Upper lobe of right lung (tissue), 1 donor: ENCODE measurements at regions not wholly inside any gene's neighbourhood (a gene's known extent, or its start where the extent isn't known, plus 50 kb on each side); places are given as distances from the start of the nearest gene placed in this dataset.
A peak's percentile ranks its signal among the peaks of the same experiment; 100 is the strongest.

Source experiments
- ATAC-seq: fragments of 200-7000 bp; cut with Tn5 transposase; one replicate; pipeline ENCODE4 v1.9.1; 2020; ENCODE audit warnings: mild to moderate bottlenecking, moderate library complexity
- DNase-seq: peaks from one replicate; pipeline ENCODE4 v3.0.0-alpha.2; 2020
- H3K27ac ChIP-seq: fragments of 200-600 bp; one replicate; pipeline ENCODE4 v1.8.0; 2022
- H3K27me3 ChIP-seq: fragments of 200-600 bp; one replicate; pipeline ENCODE4 v1.8.0; 2022; ENCODE audit warnings: mild to moderate bottlenecking
- H3K36me3 ChIP-seq: fragments of 200-600 bp; one replicate; pipeline ENCODE4 v1.8.0; 2022
- H3K4me1 ChIP-seq: fragments of 200-600 bp; one replicate; pipeline ENCODE4 v1.8.0; 2022
- H3K4me3 ChIP-seq: fragments of 200-600 bp; one replicate; pipeline ENCODE4 v1.8.0; 2022; ENCODE audit warnings: mild to moderate bottlenecking
- H3K9me3 ChIP-seq: fragments of 200-600 bp; one replicate; pipeline ENCODE4 v1.8.0; 2022
- intact Hi-C: fragments of 100-400 bp; cut with DNase I; formaldehyde crosslinking; loops from one replicate; pipeline ENCODE4 v1.11.0; 2022
- TF ChIP-seq, protein P1 (sequence below): fragments of 200-600 bp; IDR thresholded peaks from one replicate; pipeline ENCODE4 v1.8.0; 2022; ENCODE audit warnings: antibody characterized with exemption
- donor health status: DM: no; HTN: yes; CAD: no; lungs with severe emphysema.

- DNase-seq (no peak), ATAC-seq (no peak)
- TF ChIP-seq, protein P1, sequence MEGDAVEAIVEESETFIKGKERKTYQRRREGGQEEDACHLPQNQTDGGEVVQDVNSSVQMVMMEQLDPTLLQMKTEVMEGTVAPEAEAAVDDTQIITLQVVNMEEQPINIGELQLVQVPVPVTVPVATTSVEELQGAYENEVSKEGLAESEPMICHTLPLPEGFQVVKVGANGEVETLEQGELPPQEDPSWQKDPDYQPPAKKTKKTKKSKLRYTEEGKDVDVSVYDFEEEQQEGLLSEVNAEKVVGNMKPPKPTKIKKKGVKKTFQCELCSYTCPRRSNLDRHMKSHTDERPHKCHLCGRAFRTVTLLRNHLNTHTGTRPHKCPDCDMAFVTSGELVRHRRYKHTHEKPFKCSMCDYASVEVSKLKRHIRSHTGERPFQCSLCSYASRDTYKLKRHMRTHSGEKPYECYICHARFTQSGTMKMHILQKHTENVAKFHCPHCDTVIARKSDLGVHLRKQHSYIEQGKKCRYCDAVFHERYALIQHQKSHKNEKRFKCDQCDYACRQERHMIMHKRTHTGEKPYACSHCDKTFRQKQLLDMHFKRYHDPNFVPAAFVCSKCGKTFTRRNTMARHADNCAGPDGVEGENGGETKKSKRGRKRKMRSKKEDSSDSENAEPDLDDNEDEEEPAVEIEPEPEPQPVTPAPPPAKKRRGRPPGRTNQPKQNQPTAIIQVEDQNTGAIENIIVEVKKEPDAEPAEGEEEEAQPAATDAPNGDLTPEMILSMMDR: no peak
- intact Hi-C loops: no loop called here
- no peaks in the 10 kb centered on the region for H3K36me3 ChIP-seq
- no peaks in the 10 kb centered on the region for H3K4me1 ChIP-seq
- H3K9me3 ChIP-seq: no peaks in the 10 kb centered on the region
- H3K4me3 ChIP-seq: no peak overlapping the region
- no peak overlapping the region for H3K27ac ChIP-seq
- H3K27me3 ChIP-seq: no peaks in the 10 kb centered on the region
Measured at GRCh38 chr13:86758116-86758515, 913.1 kb upstream of the SLITRK5 start.

GRCh38 chr13:86760620-86761019, 910.6 kb upstream of the SLITRK5 start:
- Histone ChIP-seq H3K36me3 (no peaks in the 10 kb centered on the region), H3K27me3 (no peaks in the 10 kb centered on the region), H3K4me1 (no peaks in the 10 kb centered on the region), H3K9me3 (no peaks in the 10 kb centered on the region), H3K27ac (no peak overlapping the region), H3K4me3 (no peak overlapping the region)
- DNase-seq (no peak), ATAC-seq (no peak)
- TF ChIP-seq, protein P1: no peak
- intact Hi-C loops: no loop called here

- TF ChIP-seq, protein P1: no peak
- no peaks in the 10 kb centered on the region for H3K4me1 ChIP-seq
- no peaks in the 10 kb centered on the region for H3K36me3 ChIP-seq
- H3K4me3 ChIP-seq: no peak overlapping the region
- H3K27ac ChIP-seq: no peak overlapping the region
- ATAC-seq (peak; percentile 26), DNase-seq (no peak)
- H3K27me3 ChIP-seq: no peaks in the 10 kb centered on the region
- H3K9me3 ChIP-seq: no peaks in the 10 kb centered on the region
- intact Hi-C loops: no loop called here
Measured at GRCh38 chr13:86765462-86765861, 905.7 kb upstream of the SLITRK5 start.

DNA sequence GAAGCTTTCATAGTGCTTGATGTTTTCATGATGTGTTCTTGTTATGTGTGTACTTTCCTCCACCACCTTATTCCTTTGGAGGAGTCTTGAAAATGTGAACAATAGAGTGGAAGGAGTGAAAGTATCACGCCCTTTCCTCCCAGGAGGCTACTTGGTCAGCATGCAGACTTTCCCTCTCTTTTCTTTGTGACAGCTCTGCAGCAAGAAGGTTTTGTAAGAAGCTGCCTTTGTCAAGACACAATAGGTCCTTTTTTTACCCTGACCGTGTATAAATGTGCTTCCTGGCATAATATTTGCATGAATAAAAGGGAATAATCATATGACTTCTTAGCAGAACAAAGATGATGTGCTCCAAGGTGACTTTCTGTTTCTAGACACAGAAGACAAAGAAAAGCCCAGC, 882.6 kb upstream of the SLITRK5 start:
- TF ChIP-seq, protein P1: no peak
- ATAC-seq: no peak
- Histone ChIP-seq H3K4me3 (no peak overlapping the region), H3K27ac (no peak overlapping the region), H3K9me3 (no peaks in the 10 kb centered on the region), H3K27me3 (no peaks in the 10 kb centered on the region), H3K4me1 (no peaks in the 10 kb centered on the region), H3K36me3 (no peaks in the 10 kb centered on the region)
- DNase-seq: no peak
- intact Hi-C loops: no loop called here

DNA sequence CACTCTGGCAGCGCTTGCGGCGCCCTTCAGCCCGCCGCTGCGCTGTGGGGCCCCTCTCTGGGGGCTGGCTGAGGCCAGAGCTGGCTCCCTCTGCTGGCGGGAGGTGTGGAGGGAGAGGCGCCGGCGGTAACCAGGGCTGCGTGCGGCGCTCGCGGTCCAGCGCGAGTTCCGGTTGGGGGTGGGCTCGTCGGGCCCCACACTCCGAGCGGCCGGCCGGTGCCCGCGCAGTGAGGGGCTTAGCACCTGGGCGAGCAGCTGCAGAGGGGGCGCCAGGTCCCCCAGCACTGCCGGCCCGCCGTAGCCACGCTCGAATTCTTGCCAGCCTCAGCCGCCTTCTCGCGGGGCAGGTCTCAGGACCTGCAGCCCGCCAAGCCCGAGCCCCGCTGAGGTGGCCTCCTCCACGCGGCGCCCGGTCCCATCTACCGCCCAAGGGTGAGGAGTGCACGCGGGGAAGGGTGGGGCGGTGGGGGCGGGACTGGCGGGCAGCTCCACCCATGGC, 879.0 kb upstream of the SLITRK5 start:
- Histone ChIP-seq H3K27ac (no peak overlapping the region), H3K27me3 (no peaks in the 10 kb centered on the region), H3K9me3 (no peaks in the 10 kb centered on the region), H3K36me3 (no peaks in the 10 kb centered on the region), H3K4me3 (no peak overlapping the region), H3K4me1 (no peaks in the 10 kb centered on the region)
- DNase-seq (no peak), ATAC-seq (peak; percentile 37)
- intact Hi-C loops: no loop called here
- TF ChIP-seq, protein P1: no peak

DNA sequence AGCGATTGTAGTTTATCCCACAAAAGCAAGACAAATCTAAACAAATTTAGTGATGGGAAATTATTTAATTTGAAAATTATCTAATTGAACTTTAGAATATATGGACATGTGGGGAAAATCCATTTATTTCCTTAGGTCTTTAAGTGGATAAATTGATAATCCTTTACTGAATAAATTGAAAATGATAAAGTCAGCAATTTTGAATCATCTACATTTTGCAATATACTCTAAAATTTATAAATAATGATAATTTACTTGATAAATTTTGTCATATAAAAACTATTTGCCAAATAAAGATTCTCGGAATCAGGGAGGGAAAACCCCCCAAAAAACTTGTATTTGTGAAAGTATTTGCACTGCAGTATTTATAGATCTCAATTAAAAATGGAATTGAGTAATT, 875.3 kb upstream of the SLITRK5 start:
- TF ChIP-seq, protein P1: no peak
- ATAC-seq (no peak), DNase-seq (no peak)
- Histone ChIP-seq H3K9me3 (no peaks in the 10 kb centered on the region), H3K4me1 (no peaks in the 10 kb centered on the region), H3K36me3 (no peaks in the 10 kb centered on the region), H3K27me3 (no peaks in the 10 kb centered on the region), H3K27ac (no peak overlapping the region), H3K4me3 (no peak overlapping the region)
- intact Hi-C loops: no loop called here
